SK-N-SH (cell line): ENCODE measurements at regions not wholly inside any gene's neighbourhood (a gene's known extent, or its start where the extent isn't known, plus 50 kb on each side); places are given as distances from the start of the nearest gene placed in this dataset.

ENCODE experiments used
- CTCF ChIA-PET: fragments of 300-600, 350-600 bp; formaldehyde crosslinking; extraction: SDS; loops from one replicate; lab custom pipeline; 2021; lab: Yijun Ruan, JAX
- POLR2A ChIA-PET: fragments of 350-600 bp; sonication (Branson Sonifier 250); formaldehyde crosslinking; extraction: SDS; loops from one replicate; lab custom pipeline; 2020; ENCODE audit warnings: antibody characterized with exemption, inconsistent platforms; lab: Yijun Ruan, JAX
- DNase-seq: peaks from one replicate; pipeline ENCODE4 v3.0.0; 2012
- H2AFZ ChIP-seq: fragments of 200-600 bp; sonication (generic); 2 replicates; pipeline ENCODE4 v1.8.1; 2016; ENCODE audit warnings: antibody characterized with exemption, mild to moderate bottlenecking, low read depth
- H3F3A ChIP-seq: fragments of 200-600 bp; sonication (generic); replicated peaks from 2 replicates; pipeline ENCODE3; 2016; ENCODE audit warnings: antibody characterized with exemption, mild to moderate bottlenecking; ENCODE audit not compliant: insufficient read depth
- H3K27ac ChIP-seq, 2 experiments: fragments of 200-500 bp in 1 of 2; fragments of 200-600 bp in 1 of 2; sonication (Bioruptor generic) in 1 of 2; sonication (generic), shearing (Covaris generic) in 1 of 2; 2 replicates each; pipeline versions ENCODE4 v1.5.1 to v1.6.1; 2014 to 2016; ENCODE audit warnings: low read depth in 2 of 2, inconsistent platforms in 1 of 2, low read length in 1 of 2, mild to moderate bottlenecking in 1 of 2, mixed read lengths in 1 of 2
- H3K27me3 ChIP-seq: fragments of 200-600 bp; sonication (generic), shearing (Covaris generic); 2 replicates; pipeline ENCODE4 v1.6.1; 2016; ENCODE audit warnings: mixed run types; ENCODE audit not compliant: insufficient read depth
- H3K36me3 ChIP-seq, 2 experiments: fragments of 200-500 bp in 1 of 2; fragments of 200-600 bp in 1 of 2; sonication (Bioruptor generic) in 1 of 2; sonication (generic) in 1 of 2; replicated peaks in 1 of 2; 2 replicates each; pipeline versions ENCODE3 to v1.5.1; 2014 to 2016; ENCODE audit warnings: low read length in 1 of 2, mild to moderate bottlenecking in 1 of 2; ENCODE audit not compliant: insufficient read depth in 2 of 2, control insufficient read depth in 1 of 2
- H3K4me1 ChIP-seq, 2 experiments: fragments of 200-500 bp in 1 of 2; fragments of 200-600 bp in 1 of 2; sonication (Bioruptor generic) in 1 of 2; sonication (generic), shearing (Covaris generic) in 1 of 2; 2 replicates each; pipeline versions ENCODE4 v1.5.1 to v1.6.1; 2014 to 2016; ENCODE audit warnings: low read depth in 1 of 2, low read length in 1 of 2, mixed run types in 1 of 2; ENCODE audit not compliant: insufficient read depth in 2 of 2, control insufficient read depth in 1 of 2
- H3K4me2 ChIP-seq: fragments of 200-600 bp; sonication (generic), shearing (Covaris generic); 2 replicates; pipeline ENCODE4 v1.6.1; 2017; ENCODE audit warnings: mixed run types
- H3K4me3 ChIP-seq, 2 experiments: fragments of 200-500 bp in 1 of 2; fragments of 200-600 bp in 1 of 2; sonication (Bioruptor generic) in 1 of 2; sonication (generic), shearing (Covaris generic) in 1 of 2; 2 replicates each; pipeline versions ENCODE4 v1.5.1 to v1.8.1; 2014 to 2016; ENCODE audit warnings: low read depth in 2 of 2, inconsistent platforms in 1 of 2, low read length in 1 of 2, mild to moderate bottlenecking in 1 of 2, mixed read lengths in 1 of 2, moderate library complexity in 1 of 2
- H3K79me2 ChIP-seq: fragments of 200-600 bp; sonication (generic); 2 replicates; pipeline ENCODE4 v1.8.1; 2017; ENCODE audit warnings: mild to moderate bottlenecking; ENCODE audit not compliant: insufficient read depth
- H3K9ac ChIP-seq: fragments of 200-600 bp; sonication (generic); 2 replicates; pipeline ENCODE4 v1.6.1; 2017; ENCODE audit warnings: mixed run types
- H3K9me2 ChIP-seq: fragments of 200-600 bp; sonication (generic); 2 replicates; pipeline ENCODE4 v1.6.1; 2017; ENCODE audit warnings: mixed run types
- H3K9me3 ChIP-seq: fragments of 200-600 bp; sonication (generic); 2 replicates; pipeline ENCODE4 v1.6.1; 2017; ENCODE audit warnings: mixed run types, mild to moderate bottlenecking, moderate library complexity
- H4K20me1 ChIP-seq: fragments of 200-600 bp; sonication (generic); 2 replicates; pipeline ENCODE4 v1.6.1; 2017; ENCODE audit warnings: mild to moderate bottlenecking, mixed run types; ENCODE audit not compliant: insufficient read depth
- CHD2 ChIP-seq: fragments of 150-350 bp; IDR thresholded peaks from 2 replicates; pipeline ENCODE4 v1.6.1; 2018; ENCODE audit warnings: low read length; ENCODE audit not compliant: partially characterized antibody
- ELF1 ChIP-seq: IDR thresholded peaks from 2 replicates; pipeline ENCODE4 v1.4.0; 2012
- FOSL2 ChIP-seq: IDR thresholded peaks from 2 replicates; pipeline ENCODE4 v1.4.0; 2012; ENCODE audit warnings: low read depth, mild to moderate bottlenecking, moderate library complexity, borderline replicate concordance
- FOXJ3 ChIP-seq: sonication (generic); formaldehyde crosslinking; IDR thresholded peaks from 2 replicates; pipeline ENCODE4 v1.5.1; 2020; ENCODE audit warnings: mild to moderate bottlenecking, missing genetic modification reagents
- FOXM1 ChIP-seq: IDR thresholded peaks from 2 replicates; pipeline ENCODE4 v1.4.0; 2012; ENCODE audit warnings: low read depth, mild to moderate bottlenecking
- GABPA ChIP-seq: IDR thresholded peaks from 2 replicates; pipeline ENCODE4 v1.4.0; 2012; ENCODE audit warnings: low read depth, mild to moderate bottlenecking
- MEF2A ChIP-seq: IDR thresholded peaks from 2 replicates; pipeline ENCODE4 v1.4.0; 2012; ENCODE audit warnings: low read depth, borderline replicate concordance
- MXI1 ChIP-seq: IDR thresholded peaks from 2 replicates; pipeline ENCODE4 v1.6.1; 2012; ENCODE audit warnings: mild to moderate bottlenecking, low read depth, low read length, improper control_type of control experiment
- NFIC ChIP-seq: IDR thresholded peaks from 2 replicates; pipeline ENCODE4 v1.4.0; 2012; ENCODE audit warnings: borderline replicate concordance
- POLR2AphosphoS5 ChIP-seq: IDR thresholded peaks from 2 replicates; pipeline ENCODE4 v1.6.1; 2012; ENCODE audit warnings: low read depth, low read length
- RAD21 ChIP-seq: IDR thresholded peaks from 2 replicates; pipeline ENCODE4 v1.6.1; 2012; ENCODE audit warnings: mild to moderate bottlenecking, low read length
- RCOR1 ChIP-seq: fragments of 150-350 bp; IDR thresholded peaks from 2 replicates; pipeline ENCODE4 v1.6.1; 2017; ENCODE audit warnings: antibody characterized with exemption, low read length
- RFX5 ChIP-seq: IDR thresholded peaks from 2 replicates; pipeline ENCODE4 v1.6.1; 2012; ENCODE audit warnings: mild to moderate bottlenecking, improper control_type of control experiment, low read length
- SIN3A ChIP-seq: IDR thresholded peaks from 2 replicates; pipeline ENCODE4 v1.6.1; 2012; ENCODE audit warnings: low read depth, mild to moderate bottlenecking, low read length, moderate library complexity, borderline replicate concordance
- SMC3 ChIP-seq: IDR thresholded peaks from 2 replicates; pipeline ENCODE4 v1.6.1; 2012; ENCODE audit warnings: low read depth, low read length, improper control_type of control experiment
- TCF12 ChIP-seq: IDR thresholded peaks from 2 replicates; pipeline ENCODE4 v1.4.0; 2012
- YY1 ChIP-seq: IDR thresholded peaks from 2 replicates; pipeline ENCODE4 v1.4.0; 2012; ENCODE audit warnings: low read depth, mild to moderate bottlenecking
- WGBS: methylation state at CpG from one replicate; pipeline ENCODE4 v1.1.6; 2017; ENCODE audit warnings: low lambda C conversion rate; 5-methylcytosine and 5-hydroxymethylcytosine counted together
- TF ChIP-seq, protein P1 (sequence below): IDR thresholded peaks from 2 replicates; pipeline ENCODE4 v1.6.1; 2012; ENCODE audit warnings: mild to moderate bottlenecking, low read depth, low read length, moderate library complexity
- TF ChIP-seq, protein P2 (sequence below): fragments of 150-350 bp; IDR thresholded peaks from 2 replicates; pipeline ENCODE4 v1.6.1; 2016; ENCODE audit warnings: mild to moderate bottlenecking, low read depth, low read length
- TF ChIP-seq, protein P3 (sequence below): IDR thresholded peaks from 2 replicates; pipeline ENCODE4 v1.4.0; 2012; ENCODE audit warnings: low read depth, borderline replicate concordance
- TF ChIP-seq, protein P4 (sequence below): IDR thresholded peaks from 2 replicates; pipeline ENCODE4 v1.4.0; 2012; ENCODE audit warnings: low read depth
- TF ChIP-seq, protein P5 (sequence below): fragments of 150-350 bp; IDR thresholded peaks from 2 replicates; pipeline ENCODE4 v1.6.1; 2017; ENCODE audit warnings: antibody characterized with exemption, low read length, low read depth, borderline replicate concordance

DNA sequence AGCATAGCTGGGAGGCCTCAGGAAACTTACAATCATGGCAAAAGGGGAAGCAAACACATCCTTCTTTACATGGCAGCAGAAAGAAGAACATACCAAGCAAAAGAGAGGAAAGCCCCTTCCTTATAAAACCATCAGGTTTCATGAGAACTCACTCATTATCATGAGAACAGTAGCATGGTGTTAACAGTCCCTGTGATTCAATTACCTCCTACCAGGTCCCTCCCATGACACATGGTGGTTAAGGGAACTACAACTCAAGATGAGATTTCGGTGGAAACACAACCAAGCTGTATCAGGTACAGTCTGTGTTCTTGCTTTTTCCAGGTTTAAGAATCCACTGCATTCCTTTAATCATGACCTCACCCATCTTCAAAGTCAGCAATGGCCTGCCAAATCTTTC, 514.2 kb downstream of the KCTD16 start:
- CTCF ChIA-PET: no interaction called here
- Histone ChIP-seq H4K20me1 (no peaks in the 10 kb centered on the region), H3K79me2 (no peaks in the 10 kb centered on the region), H3K27me3 (no peaks in the 10 kb centered on the region), H2AFZ (no peak overlapping the region), H3K4me2 (no peak overlapping the region), H3K4me1 (no peaks in the 10 kb centered on the region), H3K36me3 (no peaks in the 10 kb centered on the region), H3K9me3 (no peaks in the 10 kb centered on the region), H3K27ac (no peak overlapping the region), H3K4me3 (no peak overlapping the region), H3K9me2 (no peaks in the 10 kb centered on the region), H3F3A (no peaks in the 10 kb centered on the region), H3K9ac (no peak overlapping the region)
- WGBS: 33% methylated on average over 1 of the region's 1 CpG
- DNase-seq: no peak
- TF ChIP-seq RFX5 (no peak), MEF2A (no peak), RAD21 (no peak), CHD2 (no peak), ELF1 (no peak), FOXM1 (no peak), GABPA (no peak), SIN3A (no peak), FOSL2 (no peak), POLR2AphosphoS5 (no peak), FOXJ3 (no peak), TCF12 (no peak), SMC3 (no peak)
- TF ChIP-seq, protein P1, sequence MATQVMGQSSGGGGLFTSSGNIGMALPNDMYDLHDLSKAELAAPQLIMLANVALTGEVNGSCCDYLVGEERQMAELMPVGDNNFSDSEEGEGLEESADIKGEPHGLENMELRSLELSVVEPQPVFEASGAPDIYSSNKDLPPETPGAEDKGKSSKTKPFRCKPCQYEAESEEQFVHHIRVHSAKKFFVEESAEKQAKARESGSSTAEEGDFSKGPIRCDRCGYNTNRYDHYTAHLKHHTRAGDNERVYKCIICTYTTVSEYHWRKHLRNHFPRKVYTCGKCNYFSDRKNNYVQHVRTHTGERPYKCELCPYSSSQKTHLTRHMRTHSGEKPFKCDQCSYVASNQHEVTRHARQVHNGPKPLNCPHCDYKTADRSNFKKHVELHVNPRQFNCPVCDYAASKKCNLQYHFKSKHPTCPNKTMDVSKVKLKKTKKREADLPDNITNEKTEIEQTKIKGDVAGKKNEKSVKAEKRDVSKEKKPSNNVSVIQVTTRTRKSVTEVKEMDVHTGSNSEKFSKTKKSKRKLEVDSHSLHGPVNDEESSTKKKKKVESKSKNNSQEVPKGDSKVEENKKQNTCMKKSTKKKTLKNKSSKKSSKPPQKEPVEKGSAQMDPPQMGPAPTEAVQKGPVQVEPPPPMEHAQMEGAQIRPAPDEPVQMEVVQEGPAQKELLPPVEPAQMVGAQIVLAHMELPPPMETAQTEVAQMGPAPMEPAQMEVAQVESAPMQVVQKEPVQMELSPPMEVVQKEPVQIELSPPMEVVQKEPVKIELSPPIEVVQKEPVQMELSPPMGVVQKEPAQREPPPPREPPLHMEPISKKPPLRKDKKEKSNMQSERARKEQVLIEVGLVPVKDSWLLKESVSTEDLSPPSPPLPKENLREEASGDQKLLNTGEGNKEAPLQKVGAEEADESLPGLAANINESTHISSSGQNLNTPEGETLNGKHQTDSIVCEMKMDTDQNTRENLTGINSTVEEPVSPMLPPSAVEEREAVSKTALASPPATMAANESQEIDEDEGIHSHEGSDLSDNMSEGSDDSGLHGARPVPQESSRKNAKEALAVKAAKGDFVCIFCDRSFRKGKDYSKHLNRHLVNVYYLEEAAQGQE: no peak
- TF ChIP-seq, protein P2, sequence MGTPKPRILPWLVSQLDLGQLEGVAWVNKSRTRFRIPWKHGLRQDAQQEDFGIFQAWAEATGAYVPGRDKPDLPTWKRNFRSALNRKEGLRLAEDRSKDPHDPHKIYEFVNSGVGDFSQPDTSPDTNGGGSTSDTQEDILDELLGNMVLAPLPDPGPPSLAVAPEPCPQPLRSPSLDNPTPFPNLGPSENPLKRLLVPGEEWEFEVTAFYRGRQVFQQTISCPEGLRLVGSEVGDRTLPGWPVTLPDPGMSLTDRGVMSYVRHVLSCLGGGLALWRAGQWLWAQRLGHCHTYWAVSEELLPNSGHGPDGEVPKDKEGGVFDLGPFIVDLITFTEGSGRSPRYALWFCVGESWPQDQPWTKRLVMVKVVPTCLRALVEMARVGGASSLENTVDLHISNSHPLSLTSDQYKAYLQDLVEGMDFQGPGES: no peak
- TF ChIP-seq, protein P3, sequence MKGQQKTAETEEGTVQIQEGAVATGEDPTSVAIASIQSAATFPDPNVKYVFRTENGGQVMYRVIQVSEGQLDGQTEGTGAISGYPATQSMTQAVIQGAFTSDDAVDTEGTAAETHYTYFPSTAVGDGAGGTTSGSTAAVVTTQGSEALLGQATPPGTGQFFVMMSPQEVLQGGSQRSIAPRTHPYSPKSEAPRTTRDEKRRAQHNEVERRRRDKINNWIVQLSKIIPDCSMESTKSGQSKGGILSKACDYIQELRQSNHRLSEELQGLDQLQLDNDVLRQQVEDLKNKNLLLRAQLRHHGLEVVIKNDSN: no peak
- POLR2A ChIA-PET: no interaction called here

DNA sequence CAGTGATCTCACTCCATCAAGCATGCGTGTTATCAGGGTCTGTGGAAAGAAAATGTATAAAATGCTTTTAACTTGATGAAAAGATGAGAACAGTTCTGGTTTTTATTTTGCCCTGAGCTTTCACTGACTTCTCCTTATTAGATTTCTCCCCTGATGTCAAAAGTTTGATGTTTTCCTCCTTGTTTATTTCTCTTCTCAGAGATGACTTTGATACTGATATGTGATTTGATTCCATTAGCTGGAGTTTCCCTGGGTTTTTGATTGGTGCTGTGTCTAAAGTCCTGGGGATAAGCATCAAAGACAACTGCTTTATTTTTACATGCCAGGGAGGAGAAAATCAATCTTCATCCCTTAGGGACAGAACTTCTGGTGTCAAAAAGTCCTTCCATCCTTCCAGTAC, 510.0 kb downstream of the KCTD16 start:
- no peaks in the 10 kb centered on the region for H3F3A ChIP-seq
- no peak overlapping the region for H2AFZ ChIP-seq
- ChIA-PET CTCF (no interaction called here), POLR2A (no interaction called here)
- H3K4me3 ChIP-seq: no peak overlapping the region
- no peaks in the 10 kb centered on the region for H3K79me2 ChIP-seq
- DNase-seq: no peak
- no peaks in the 10 kb centered on the region for H3K4me1 ChIP-seq
- H3K9me3 ChIP-seq: no peaks in the 10 kb centered on the region
- H3K9ac ChIP-seq: no peak overlapping the region
- H3K36me3 ChIP-seq: no peaks in the 10 kb centered on the region
- no peak overlapping the region for H3K27ac ChIP-seq
- H3K27me3 ChIP-seq: no peaks in the 10 kb centered on the region
- no peaks in the 10 kb centered on the region for H4K20me1 ChIP-seq
- 6% methylated on average over 1 of the region's 1 CpG for WGBS
- H3K9me2 ChIP-seq: no peaks in the 10 kb centered on the region
- no peak overlapping the region for H3K4me2 ChIP-seq
- no peak for TF ChIP-seq CHD2
- TF ChIP-seq, protein P4, sequence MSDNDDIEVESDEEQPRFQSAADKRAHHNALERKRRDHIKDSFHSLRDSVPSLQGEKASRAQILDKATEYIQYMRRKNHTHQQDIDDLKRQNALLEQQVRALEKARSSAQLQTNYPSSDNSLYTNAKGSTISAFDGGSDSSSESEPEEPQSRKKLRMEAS: no peak
- TF ChIP-seq ELF1: no peak
- TF ChIP-seq, protein P3: no peak
- TF ChIP-seq MXI1: no peak
- no peak for TF ChIP-seq RCOR1
- no peak for TF ChIP-seq FOXJ3
- no peak for TF ChIP-seq YY1
- TF ChIP-seq, protein P5, sequence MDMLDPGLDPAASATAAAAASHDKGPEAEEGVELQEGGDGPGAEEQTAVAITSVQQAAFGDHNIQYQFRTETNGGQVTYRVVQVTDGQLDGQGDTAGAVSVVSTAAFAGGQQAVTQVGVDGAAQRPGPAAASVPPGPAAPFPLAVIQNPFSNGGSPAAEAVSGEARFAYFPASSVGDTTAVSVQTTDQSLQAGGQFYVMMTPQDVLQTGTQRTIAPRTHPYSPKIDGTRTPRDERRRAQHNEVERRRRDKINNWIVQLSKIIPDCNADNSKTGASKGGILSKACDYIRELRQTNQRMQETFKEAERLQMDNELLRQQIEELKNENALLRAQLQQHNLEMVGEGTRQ: no peak
- no peak for TF ChIP-seq NFIC
